ENCODE measurements at regions not wholly inside any gene's neighbourhood (a gene's known extent, or its start where the extent isn't known, plus 50 kb on each side); places are given as distances from the start of the nearest gene placed in this dataset.

DNA sequence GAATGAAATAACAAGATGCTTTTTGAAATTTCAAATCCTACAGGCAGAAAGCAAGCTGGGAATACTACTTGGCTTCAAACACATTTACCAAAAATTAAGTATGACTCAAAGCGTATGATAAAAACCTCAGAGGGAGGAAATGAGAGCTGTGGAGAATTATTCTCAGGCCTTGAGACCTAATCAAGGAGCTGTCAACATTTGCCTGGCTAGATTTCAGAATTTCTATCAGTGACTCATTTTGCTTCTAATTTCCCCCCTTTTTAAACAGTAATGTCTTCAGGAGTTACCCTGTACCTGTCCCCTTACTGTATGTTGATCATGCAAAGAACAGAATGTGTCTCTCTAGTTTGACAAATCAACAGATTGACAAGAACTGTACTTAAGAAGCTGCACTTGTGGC, 1324.5 kb upstream of the DDX18 start:
- no peak for TF ChIP-seq RXRA (IDR thresholded peaks at IDR 0.05; ENCODE audit: insufficient read depth, low read depth, low read length)
- no peak for TF ChIP-seq POLR2A (IDR thresholded peaks at IDR 0.05; ENCODE audit: control extremely low read depth in 1 of 2, low read depth in 2 of 2, low read length in 2 of 2)
- no peak for TF ChIP-seq EZH2 (IDR thresholded peaks at IDR 0.05; ENCODE audit: low read depth, low read length, severe bottlenecking)
- TF ChIP-seq TAF1 (IDR thresholded peaks at IDR 0.05; ENCODE audit: low read depth, low read length) = no peak
- no peak for TF ChIP-seq EP300 (IDR thresholded peaks at IDR 0.05; ENCODE audit: borderline replicate concordance in 1 of 2, low read depth in 2 of 2, low read length in 2 of 2)
- no peak for TF ChIP-seq RFX5 (IDR thresholded peaks at IDR 0.05; ENCODE audit: borderline replicate concordance, low read depth, low read length)
- no peak for TF ChIP-seq CTCF (IDR thresholded peaks at IDR 0.05; ENCODE audit: control extremely low read depth in 1 of 3, insufficient read depth in 1 of 3, low read depth in 1 of 3, low read length in 3 of 3)
- no peak for TF ChIP-seq USF2 (IDR thresholded peaks at IDR 0.05; ENCODE audit: low read length)
- no peak for TF ChIP-seq SP1 (IDR thresholded peaks at IDR 0.05; ENCODE audit: low read depth, low read length)
- TF ChIP-seq RAD21 (IDR thresholded peaks at IDR 0.05 in 1 of 2, conservative IDR thresholded peaks at IDR 0.05 in 1 of 2; ENCODE audit: low read depth in 2 of 2, low read length in 2 of 2) = no peak
- no peak for TF ChIP-seq HDAC2 (IDR thresholded peaks at IDR 0.05; ENCODE audit: borderline replicate concordance in 1 of 2, low read depth in 2 of 2, low read length in 2 of 2)
- no peak for TF ChIP-seq E2F6 (IDR thresholded peaks at IDR 0.05)

Measured in H1 (cell line).